ENCODE measurements at regions not wholly inside any gene's neighbourhood (a gene's known extent, or its start where the extent isn't known, plus 50 kb on each side); places are given as distances from the start of the nearest gene placed in this dataset.

- TF ChIP-seq POLR2AphosphoS5 (IDR thresholded peaks at IDR 0.05; ENCODE audit: insufficient read depth, low read depth, low read length) (no peak), CTCF (IDR thresholded peaks at IDR 0.05; ENCODE audit: extremely low read depth in 1 of 2, insufficient read depth in 1 of 2, low read depth in 1 of 2, low read length in 2 of 2) (no peak), POLR2A (IDR thresholded peaks at IDR 0.05; ENCODE audit: low read depth, low read length) (no peak), EZH2 (IDR thresholded peaks at IDR 0.05; ENCODE audit: borderline replicate concordance, low read depth, low read length, severe bottlenecking) (no peak), JUN (IDR thresholded peaks at IDR 0.05; ENCODE audit: borderline replicate concordance, insufficient read depth, insufficient read length, low read depth) (no peak)
These were observed 156.9 kb downstream of the MEX3B start for GRCh38 chr15:81888748-81889484.
